IPS-18a (cell line): ENCODE measurements at regions not wholly inside any gene's neighbourhood (a gene's known extent, or its start where the extent isn't known, plus 50 kb on each side); places are given as distances from the start of the nearest gene placed in this dataset.
"Not testable (repeated sequence)": the region's sequence is repeated elsewhere in the genome, so short reads cannot be mapped to it uniquely, and the experiment has no call there.

Experiments
- H3K27ac ChIP-seq: one replicate; pipeline ENCODE4 v1.5.1; 2013; ENCODE audit warnings: low read length
- H3K27me3 ChIP-seq: one replicate; pipeline ENCODE4 v1.6.1; 2013; ENCODE audit warnings: mild to moderate bottlenecking, low read length; ENCODE audit not compliant: control insufficient read depth, insufficient read depth
- H3K36me3 ChIP-seq: one replicate; pipeline ENCODE4 v1.6.1; 2013; ENCODE audit warnings: low read depth, low read length; ENCODE audit not compliant: control insufficient read depth
- H3K4me1 ChIP-seq: one replicate; pipeline ENCODE4 v1.6.1; 2013; ENCODE audit warnings: low read depth, low read length; ENCODE audit not compliant: control insufficient read depth
- H3K4me3 ChIP-seq: one replicate; pipeline ENCODE4 v1.5.1; 2013; ENCODE audit warnings: low read length
- H3K9ac ChIP-seq: one replicate; pipeline ENCODE4 v1.6.1; 2013; ENCODE audit warnings: mild to moderate bottlenecking, low read length, moderate library complexity
- H3K9me3 ChIP-seq: one replicate; pipeline ENCODE4 v1.6.1; 2013; ENCODE audit warnings: low read depth, low read length; ENCODE audit not compliant: control insufficient read depth

- no peaks in the 10 kb centered on the region for H3K4me1 ChIP-seq
- no peak overlapping the region for H3K27ac ChIP-seq
- H3K36me3 ChIP-seq, result no peaks in the 10 kb centered on the region
- no peak overlapping the region for H3K4me3 ChIP-seq
- no peak overlapping the region for H3K9ac ChIP-seq
- H3K9me3 ChIP-seq, result no peaks in the 10 kb centered on the region
- no peaks in the 10 kb centered on the region for H3K27me3 ChIP-seq
Measured at GRCh38 chr3:5948084-5948483, 760.6 kb downstream of the EDEM1 start.

GRCh38 chr3:5951026-5951425 lies 763.5 kb downstream of the EDEM1 start:
- no peaks in the 10 kb centered on the region for H3K36me3 ChIP-seq
- H3K9ac ChIP-seq, result no peak overlapping the region
- H3K9me3 ChIP-seq, result no peaks in the 10 kb centered on the region
- H3K4me1 ChIP-seq, result no peaks in the 10 kb centered on the region
- no peak overlapping the region for H3K4me3 ChIP-seq
- no peaks in the 10 kb centered on the region for H3K27me3 ChIP-seq
- no peak overlapping the region for H3K27ac ChIP-seq

- Histone ChIP-seq H3K9ac (no peak overlapping the region), H3K36me3 (no peaks in the 10 kb centered on the region), H3K27ac (no peak overlapping the region)
Measured at GRCh38 chr3:5972586-5972985, 785.1 kb downstream of the EDEM1 start.

GRCh38 chr3:5974630-5975322 lies 787.3 kb downstream of the EDEM1 start:
- H3K4me3 ChIP-seq, result no peak overlapping the region
- H3K9ac ChIP-seq, result no peak overlapping the region
- no peaks in the 10 kb centered on the region for H3K36me3 ChIP-seq
- H3K27ac ChIP-seq, result no peak overlapping the region
- no peaks in the 10 kb centered on the region for H3K4me1 ChIP-seq
- no peaks in the 10 kb centered on the region for H3K9me3 ChIP-seq
- H3K27me3 ChIP-seq, result no peaks in the 10 kb centered on the region

More at GRCh38 chr3:5972586-5972985, 785.1 kb downstream of the EDEM1 start:
- Histone ChIP-seq H3K4me3 (no peak overlapping the region), H3K9me3 (no peaks in the 10 kb centered on the region), H3K27me3 (no peaks in the 10 kb centered on the region), H3K4me1 (no peaks in the 10 kb centered on the region)

GRCh38 chr3:5977331-5977730 lies 789.8 kb downstream of the EDEM1 start:
- no peaks in the 10 kb centered on the region for H3K27me3 ChIP-seq
- no peaks in the 10 kb centered on the region for H3K4me1 ChIP-seq
- H3K9ac ChIP-seq, result no peak overlapping the region
- H3K27ac ChIP-seq, result no peak overlapping the region
- no peak overlapping the region for H3K4me3 ChIP-seq
- H3K36me3 ChIP-seq, result no peaks in the 10 kb centered on the region
- H3K9me3 ChIP-seq, result no peaks in the 10 kb centered on the region

- Histone ChIP-seq H3K9me3 (no peaks in the 10 kb centered on the region), H3K4me1 (no peaks in the 10 kb centered on the region), H3K4me3 (no peak overlapping the region), H3K27ac (no peak overlapping the region), H3K9ac (no peak overlapping the region), H3K36me3 (no peaks in the 10 kb centered on the region), H3K27me3 (no peaks in the 10 kb centered on the region)
Measured at GRCh38 chr3:5980475-5980874, 793.0 kb downstream of the EDEM1 start.

- no peak overlapping the region for H3K27ac ChIP-seq
- H3K4me3 ChIP-seq, result no peak overlapping the region
- H3K9ac ChIP-seq, result no peak overlapping the region
- no peaks in the 10 kb centered on the region for H3K27me3 ChIP-seq
- H3K4me1 ChIP-seq, result no peaks in the 10 kb centered on the region
- no peaks in the 10 kb centered on the region for H3K9me3 ChIP-seq
- no peaks in the 10 kb centered on the region for H3K36me3 ChIP-seq
Measured at GRCh38 chr3:5994651-5995050, 807.1 kb downstream of the EDEM1 start.

- Histone ChIP-seq H3K27ac (no peak overlapping the region), H3K9ac (no peak overlapping the region), H3K36me3 (no peaks in the 10 kb centered on the region), H3K4me1 (no peaks in the 10 kb centered on the region), H3K9me3 (no peaks in the 10 kb centered on the region), H3K27me3 (no peaks in the 10 kb centered on the region), H3K4me3 (no peak overlapping the region)
Measured at GRCh38 chr3:6018456-6018855, 830.9 kb downstream of the EDEM1 start.

GRCh38 chr3:6022621-6023020 lies 835.1 kb downstream of the EDEM1 start:
- no peaks in the 10 kb centered on the region for H3K27me3 ChIP-seq
- H3K9me3 ChIP-seq, result no peaks in the 10 kb centered on the region
- H3K27ac ChIP-seq, result no peak overlapping the region
- H3K4me3 ChIP-seq, result no peak overlapping the region
- H3K4me1 ChIP-seq, result no peaks in the 10 kb centered on the region
- H3K36me3 ChIP-seq, result no peaks in the 10 kb centered on the region
- no peak overlapping the region for H3K9ac ChIP-seq

- no peak overlapping the region for H3K4me3 ChIP-seq
- H3K9ac ChIP-seq, result no peak overlapping the region
- H3K27me3 ChIP-seq, result no peaks in the 10 kb centered on the region
- no peak overlapping the region for H3K27ac ChIP-seq
- no peaks in the 10 kb centered on the region for H3K36me3 ChIP-seq
- H3K4me1 ChIP-seq, result no peaks in the 10 kb centered on the region
- H3K9me3 ChIP-seq, result no peaks in the 10 kb centered on the region
Measured at GRCh38 chr3:6025032-6025431, 835.9 kb upstream of the GRM7 start.

GRCh38 chr3:6030648-6031047 lies 830.3 kb upstream of the GRM7 start:
- not testable (repeated sequence) for H3K4me1 ChIP-seq, H3K9ac ChIP-seq, H3K27me3 ChIP-seq, H3K36me3 ChIP-seq, H3K4me3 ChIP-seq, H3K27ac ChIP-seq, H3K9me3 ChIP-seq

- H3K9me3 ChIP-seq, result no peaks in the 10 kb centered on the region
- no peaks in the 10 kb centered on the region for H3K36me3 ChIP-seq
- H3K4me1 ChIP-seq, result no peaks in the 10 kb centered on the region
- H3K4me3 ChIP-seq, result no peak overlapping the region
- H3K27me3 ChIP-seq, result no peaks in the 10 kb centered on the region
- no peak overlapping the region for H3K27ac ChIP-seq
- no peak overlapping the region for H3K9ac ChIP-seq
Measured at GRCh38 chr3:6035626-6036025, 825.3 kb upstream of the GRM7 start.
